SK-MEL-5 (cell line): ENCODE measurements at regions not wholly inside any gene's neighbourhood (a gene's known extent, or its start where the extent isn't known, plus 50 kb on each side); places are given as distances from the start of the nearest gene placed in this dataset.

Experiments used
- DNase-seq: peaks from one replicate; pipeline ENCODE4 v3.0.0-alpha.2; 2016; ENCODE audit warnings: low read depth, low spot score
- in situ Hi-C: cut with HindIII; loops from 2 replicates; pipeline ENCODE4 v1.10.0; 2016; ENCODE audit warnings: low sequenced_read_pairs, high pct_unique_total_duplicates, low pct_unique_long_range_greater_than_20kb

- DNase-seq: no peak
- in situ Hi-C loops: no loop called here
Measured at GRCh38 chr9:27924502-27924901, 351.2 kb upstream of the C9orf72 start.

DNA sequence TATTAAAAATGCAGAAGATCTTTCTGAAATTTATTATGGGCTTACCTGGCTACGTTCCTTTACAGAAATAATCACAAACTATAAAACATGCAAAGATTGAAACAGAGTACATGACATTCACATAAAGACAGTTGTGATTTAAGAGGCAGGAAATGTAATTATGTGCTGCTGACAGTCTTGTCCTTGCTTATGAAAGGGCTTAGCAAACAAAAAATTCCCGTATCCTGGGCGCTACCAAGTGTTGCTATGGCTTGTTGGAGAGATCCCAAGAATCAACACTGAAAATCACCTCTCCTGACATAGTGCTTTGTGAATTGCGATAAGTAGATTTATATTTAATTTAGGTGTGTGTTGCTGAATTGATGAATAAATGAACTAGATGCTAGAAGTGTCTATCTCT, 352.5 kb upstream of the C9orf72 start:
- DNase-seq: no peak
- in situ Hi-C loops: no loop called here

- in situ Hi-C loops: no loop called here
- no peak for DNase-seq
Measured at GRCh38 chr9:27929841-27930240, 356.6 kb upstream of the C9orf72 start.

- in situ Hi-C loops: no loop called here
Measured at GRCh38 chr9:27933210-27934025, 360.1 kb upstream of the C9orf72 start.

GRCh38 chr9:27934471-27934870, 361.2 kb upstream of the C9orf72 start:
- in situ Hi-C loops: no loop called here
- DNase-seq: no peak

More at GRCh38 chr9:27933210-27934025, 360.1 kb upstream of the C9orf72 start:
- no peak for DNase-seq

GRCh38 chr9:27939186-27939585, 365.9 kb upstream of the C9orf72 start:
- DNase-seq: no peak
- in situ Hi-C loops: no loop called here

- DNase-seq: no peak
- in situ Hi-C loops: no loop called here
Measured at GRCh38 chr9:27940535-27940934, 367.3 kb upstream of the C9orf72 start.

DNA sequence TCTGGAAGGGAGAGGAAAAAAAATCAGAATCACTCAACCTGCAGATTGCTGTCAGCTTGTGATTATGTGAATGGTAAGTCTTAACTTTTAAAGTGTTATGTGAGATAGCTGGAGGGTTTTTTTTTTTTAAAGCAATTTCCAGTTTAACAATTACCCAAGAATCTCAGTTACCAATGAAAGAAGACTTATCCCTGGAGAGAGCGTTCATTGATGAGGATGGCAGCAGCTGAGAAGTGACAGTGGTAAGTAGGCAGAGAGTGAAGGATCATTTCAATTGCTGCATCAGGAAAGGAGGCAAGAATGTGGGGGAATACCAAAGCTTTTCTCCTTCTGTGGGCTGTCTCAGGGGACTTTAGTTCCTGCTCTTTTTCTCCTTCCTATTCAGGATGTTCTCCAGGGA, 370.2 kb upstream of the C9orf72 start:
- in situ Hi-C loops: no loop called here
- no peak for DNase-seq

DNA sequence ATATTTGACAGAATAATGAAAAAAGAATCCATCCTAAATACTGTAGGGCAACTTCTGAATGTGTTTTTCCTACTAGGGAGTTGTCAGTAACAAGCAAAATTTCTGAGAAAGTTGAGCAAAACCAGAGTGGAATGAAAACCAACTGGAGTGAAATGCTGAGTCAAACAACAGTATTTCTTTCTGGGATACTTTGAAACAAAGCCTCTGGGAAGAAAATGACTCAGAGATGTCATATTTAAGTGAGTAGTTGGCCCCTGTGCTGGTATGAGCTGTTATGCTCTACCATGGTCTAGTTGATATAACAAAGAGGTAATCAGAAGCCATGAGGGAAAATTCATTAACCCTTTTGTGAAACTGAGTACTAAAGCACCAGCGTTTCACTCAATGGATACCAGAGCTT, 372.1 kb upstream of the C9orf72 start:
- in situ Hi-C loops: no loop called here
- DNase-seq: no peak

DNA sequence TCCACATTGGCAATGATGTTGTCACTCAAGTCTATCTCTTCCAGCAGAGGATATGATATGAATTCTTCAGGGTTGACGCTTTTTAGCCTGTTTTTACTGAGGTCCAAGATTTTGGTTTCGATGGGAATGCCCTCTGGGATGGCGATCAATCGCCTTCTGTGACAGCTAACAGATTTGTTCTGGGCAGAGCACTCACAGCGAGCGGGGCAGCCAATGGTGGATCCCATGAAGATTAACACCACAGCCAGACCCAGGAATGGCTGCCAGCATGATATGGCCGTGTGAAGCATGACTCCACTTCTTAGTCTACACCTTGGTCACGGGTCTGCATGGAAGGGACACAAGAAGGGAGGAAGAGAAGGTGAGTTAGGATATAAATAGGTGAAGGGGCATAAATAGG, 377.1 kb upstream of the C9orf72 start:
- in situ Hi-C loops: no loop called here
- no peak for DNase-seq

- DNase-seq: no peak
- in situ Hi-C loops: no loop called here
Measured at GRCh38 chr9:27954858-27955257, 381.6 kb upstream of the C9orf72 start.

GRCh38 chr9:27963836-27964235, 390.6 kb upstream of the C9orf72 start:
- in situ Hi-C loops: no loop called here
- DNase-seq: no peak

DNA sequence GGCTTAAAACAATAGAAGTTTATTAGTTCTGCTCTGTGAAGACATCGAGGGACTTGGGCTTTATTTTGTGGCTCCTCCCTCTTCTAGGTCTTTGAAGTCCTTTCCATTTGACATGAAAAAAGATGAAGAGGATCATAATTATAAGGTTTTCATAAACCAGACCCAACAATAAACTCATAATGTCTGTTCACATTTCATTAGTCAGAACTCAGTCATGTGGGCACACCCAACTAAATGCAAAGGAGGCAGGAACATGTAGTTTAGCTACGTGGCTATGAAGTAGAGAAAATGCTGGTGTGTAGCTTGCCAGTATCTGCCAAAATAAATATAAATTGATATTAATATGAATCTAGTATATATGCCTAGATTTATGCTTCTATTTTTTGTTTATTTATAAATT, 393.9 kb upstream of the C9orf72 start:
- in situ Hi-C loops: no loop called here
- no peak for DNase-seq

DNA sequence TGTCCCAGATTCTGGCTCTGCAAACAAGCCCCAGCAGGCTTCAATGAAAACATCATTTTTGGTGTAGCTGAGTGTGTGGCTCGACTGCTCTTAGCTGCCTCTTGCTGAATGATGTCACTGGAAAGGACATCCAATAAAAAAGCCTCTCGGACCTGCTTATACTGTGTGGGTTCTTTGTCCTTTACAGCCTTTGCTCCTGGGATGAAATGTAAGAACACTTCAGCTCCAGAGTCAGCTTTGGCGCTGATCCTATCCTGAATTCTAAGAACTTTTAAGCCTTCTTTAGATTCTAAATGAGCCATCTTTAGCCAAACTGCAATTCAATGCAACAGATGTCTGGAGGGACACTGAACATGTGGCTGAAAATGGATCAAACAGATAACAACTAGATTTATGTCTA, 404.6 kb upstream of the C9orf72 start:
- in situ Hi-C loops: no loop called here
- no peak for DNase-seq

DNA sequence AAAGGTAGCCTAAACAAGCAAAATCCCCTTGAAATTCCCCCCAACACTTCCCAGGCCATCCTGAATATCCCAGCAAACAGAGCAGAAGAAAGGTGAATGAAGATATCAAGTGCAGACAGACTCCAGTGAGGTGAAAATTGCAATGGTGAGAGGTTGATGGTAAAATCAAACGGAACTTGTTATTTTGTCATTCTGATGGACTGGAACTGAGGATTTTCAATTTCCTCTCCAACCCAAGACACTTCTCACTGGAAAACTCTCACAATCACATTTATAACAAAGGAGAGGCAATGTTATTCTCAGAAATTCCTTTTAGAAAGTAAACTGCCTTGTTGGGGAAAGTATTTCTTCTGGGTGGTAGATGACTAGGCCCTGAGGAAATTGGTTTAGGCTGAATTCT, 412.4 kb upstream of the C9orf72 start:
- no peak for DNase-seq
- in situ Hi-C loops: no loop called here

DNA sequence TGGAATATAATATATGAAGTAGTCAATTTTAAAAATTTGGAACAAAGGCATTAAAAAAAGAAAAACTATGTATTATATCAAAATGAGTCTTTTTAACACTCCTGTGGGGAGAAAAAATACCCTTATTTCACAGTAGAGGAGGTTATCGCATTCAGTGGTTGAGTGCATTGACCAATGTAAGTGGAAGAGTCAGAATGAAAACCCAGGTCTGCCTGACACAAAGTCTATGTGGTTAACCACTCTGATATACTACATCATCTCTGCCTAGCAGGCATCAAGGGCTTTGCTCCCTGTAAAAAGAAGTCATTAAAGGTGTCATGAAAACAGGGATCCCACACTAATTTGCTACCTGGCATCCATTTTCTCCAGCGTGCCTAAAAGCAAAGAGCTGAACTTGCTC, 417.2 kb upstream of the C9orf72 start:
- DNase-seq: no peak
- in situ Hi-C loops: no loop called here

GRCh38 chr9:27991221-27991620, 417.9 kb upstream of the C9orf72 start:
- in situ Hi-C loops: no loop called here

DNA sequence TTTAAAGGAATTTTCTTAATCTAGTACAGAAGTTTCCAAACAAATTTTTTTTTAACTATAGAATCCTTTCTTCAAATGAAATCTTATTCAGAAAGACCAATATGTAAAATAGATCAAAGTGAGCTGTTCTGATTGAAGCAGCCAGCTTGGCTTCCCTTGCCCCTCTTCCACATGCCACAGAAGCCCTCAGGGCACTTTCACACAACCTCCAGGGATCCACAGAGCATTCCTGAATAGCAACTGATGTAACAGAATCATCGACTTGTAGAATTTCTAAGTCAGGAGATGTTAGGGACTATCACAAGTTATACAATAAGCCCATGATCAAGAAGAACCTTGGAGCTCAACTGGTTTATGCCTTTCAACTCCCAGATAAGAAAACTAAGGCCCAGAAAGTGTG, 427.8 kb upstream of the C9orf72 start:
- DNase-seq: no peak
- in situ Hi-C loops: no loop called here

More at GRCh38 chr9:27991221-27991620, 417.9 kb upstream of the C9orf72 start:
- DNase-seq: no peak

DNA sequence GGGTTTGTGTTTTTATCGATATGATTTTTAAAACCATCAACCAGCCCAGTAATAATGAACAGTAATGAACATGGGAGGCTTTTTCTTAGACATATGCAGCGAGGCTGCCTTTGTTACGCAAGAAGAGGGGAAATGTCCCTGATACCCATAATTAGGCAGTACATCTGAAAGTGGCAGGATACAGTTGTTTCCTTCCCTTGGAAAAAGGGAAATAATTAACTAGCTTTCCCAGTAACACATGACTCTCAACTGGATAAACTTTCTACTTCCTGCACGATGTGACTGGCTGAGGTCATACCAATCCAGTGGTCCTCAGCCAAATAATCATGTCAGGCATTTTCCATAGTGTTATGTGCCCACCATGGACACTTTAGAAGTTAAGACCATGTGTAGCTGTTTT, 431.6 kb upstream of the C9orf72 start:
- in situ Hi-C loops: no loop called here
- DNase-seq: no peak

GRCh38 chr9:28005779-28006178, 432.5 kb upstream of the C9orf72 start:
- in situ Hi-C loops: no loop called here

More at GRCh38 chr9:28005779-28006178, 432.5 kb upstream of the C9orf72 start:
- no peak for DNase-seq
